ENCODE measurements at regions not wholly inside any gene's neighbourhood (a gene's known extent, or its start where the extent isn't known, plus 50 kb on each side); places are given as distances from the start of the nearest gene placed in this dataset.

GRCh38 chr3:152621967-152622810, 212.7 kb upstream of the P2RY1 start:
- no peak for DNase-seq (ENCODE audit: low spot score)
- no peak for TF ChIP-seq CTCF (IDR thresholded peaks at IDR 0.05; ENCODE audit: extremely low read depth, insufficient read depth, missing control alignments)
- in situ Hi-C loops (cut with MboI; ENCODE audit: low pct_unique_long_range_greater_than_20kb, low sequenced_read_pairs, unreplicated experiment) = no loop called here

- in situ Hi-C loops (cut with MboI; ENCODE audit: low pct_unique_long_range_greater_than_20kb, low sequenced_read_pairs, unreplicated experiment) = no loop called here
- no peak for TF ChIP-seq CTCF (IDR thresholded peaks at IDR 0.05; ENCODE audit: extremely low read depth, insufficient read depth, missing control alignments)
- DNase-seq (ENCODE audit: low spot score) = no peak
Observed at GRCh38 chr3:152622811-152623167, 212.1 kb upstream of the P2RY1 start.

GRCh38 chr3:152623286-152623911, 211.5 kb upstream of the P2RY1 start:
- in situ Hi-C loops (cut with MboI; ENCODE audit: low pct_unique_long_range_greater_than_20kb, low sequenced_read_pairs, unreplicated experiment) = no loop called here
- no peak for TF ChIP-seq CTCF (IDR thresholded peaks at IDR 0.05; ENCODE audit: extremely low read depth, insufficient read depth, missing control alignments)
- no peak for DNase-seq (ENCODE audit: low spot score)

GRCh38 chr3:152626226-152626625, 208.7 kb upstream of the P2RY1 start:
- in situ Hi-C loops (cut with MboI; ENCODE audit: low pct_unique_long_range_greater_than_20kb, low sequenced_read_pairs, unreplicated experiment) = no loop called here
- TF ChIP-seq CTCF (IDR thresholded peaks at IDR 0.05; ENCODE audit: extremely low read depth, insufficient read depth, missing control alignments) = no peak
- no peak for DNase-seq (ENCODE audit: low spot score)

GRCh38 chr3:152628496-152628895, 206.4 kb upstream of the P2RY1 start:
- TF ChIP-seq CTCF (IDR thresholded peaks at IDR 0.05; ENCODE audit: extremely low read depth, insufficient read depth, missing control alignments) = no peak
- no peak for DNase-seq (ENCODE audit: low spot score)
- in situ Hi-C loops (cut with MboI; ENCODE audit: low pct_unique_long_range_greater_than_20kb, low sequenced_read_pairs, unreplicated experiment) = no loop called here

- in situ Hi-C loops (cut with MboI; ENCODE audit: low pct_unique_long_range_greater_than_20kb, low sequenced_read_pairs, unreplicated experiment) = no loop called here
- no peak for DNase-seq (ENCODE audit: low spot score)
- no peak for TF ChIP-seq CTCF (IDR thresholded peaks at IDR 0.05; ENCODE audit: extremely low read depth, insufficient read depth, missing control alignments)
Observed at GRCh38 chr3:152629363-152630122, 205.4 kb upstream of the P2RY1 start.
